ENCODE measurements at regions not wholly inside any gene's neighbourhood (a gene's known extent, or its start where the extent isn't known, plus 50 kb on each side); places are given as distances from the start of the nearest gene placed in this dataset.

GRCh38 chr6:40321616-40322015 is 265.5 kb downstream of the LRFN2 start:
- H3K36me3 ChIP-seq (ENCODE audit: insufficient read depth, low read length, poor library complexity, severe bottlenecking): no peaks in the 10 kb centered on the region
- POLR2A ChIA-PET (ENCODE audit: low non-redundant PET): no interaction called here
- BruUV-seq (replicated peaks): no TSS peak
- CTCF ChIA-PET: no interaction called here
- no peak for TF ChIP-seq EZH2 (IDR thresholded peaks at IDR 0.05; ENCODE audit: borderline replicate concordance, low read depth, low read length, poor library complexity, severe bottlenecking)
- TF ChIP-seq, protein P1, sequence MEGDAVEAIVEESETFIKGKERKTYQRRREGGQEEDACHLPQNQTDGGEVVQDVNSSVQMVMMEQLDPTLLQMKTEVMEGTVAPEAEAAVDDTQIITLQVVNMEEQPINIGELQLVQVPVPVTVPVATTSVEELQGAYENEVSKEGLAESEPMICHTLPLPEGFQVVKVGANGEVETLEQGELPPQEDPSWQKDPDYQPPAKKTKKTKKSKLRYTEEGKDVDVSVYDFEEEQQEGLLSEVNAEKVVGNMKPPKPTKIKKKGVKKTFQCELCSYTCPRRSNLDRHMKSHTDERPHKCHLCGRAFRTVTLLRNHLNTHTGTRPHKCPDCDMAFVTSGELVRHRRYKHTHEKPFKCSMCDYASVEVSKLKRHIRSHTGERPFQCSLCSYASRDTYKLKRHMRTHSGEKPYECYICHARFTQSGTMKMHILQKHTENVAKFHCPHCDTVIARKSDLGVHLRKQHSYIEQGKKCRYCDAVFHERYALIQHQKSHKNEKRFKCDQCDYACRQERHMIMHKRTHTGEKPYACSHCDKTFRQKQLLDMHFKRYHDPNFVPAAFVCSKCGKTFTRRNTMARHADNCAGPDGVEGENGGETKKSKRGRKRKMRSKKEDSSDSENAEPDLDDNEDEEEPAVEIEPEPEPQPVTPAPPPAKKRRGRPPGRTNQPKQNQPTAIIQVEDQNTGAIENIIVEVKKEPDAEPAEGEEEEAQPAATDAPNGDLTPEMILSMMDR (conservative IDR thresholded peaks at IDR 0.05; ENCODE audit: low read depth, low read length): no peak
- peaks cover 2% of the 10 kb centered on the region for H3K4me1 ChIP-seq (ENCODE audit: insufficient read depth, low read length, poor library complexity, severe bottlenecking)
- intact Hi-C loops (cut with micrococcal nuclease; ENCODE audit: unreplicated experiment): loop anchor here (10.0 kb wide), 1 partner anchor 263 kb away; the partner anchor contains the start of gene LRFN2
- no peak overlapping the region for H3K4me3 ChIP-seq (ENCODE audit: low read depth, low read length, poor library complexity, severe bottlenecking)
- H3K27me3 ChIP-seq (replicated peaks; ENCODE audit: insufficient read depth, low read depth, low read length, poor library complexity): no peaks in the 10 kb centered on the region
- H3K27ac ChIP-seq (ENCODE audit: low read depth, low read length, poor library complexity, severe bottlenecking): no peak overlapping the region
- no peaks in the 10 kb centered on the region for H3K9me3 ChIP-seq (ENCODE audit: low read depth, low read length, poor library complexity, severe bottlenecking)
- DNase-seq (ENCODE audit: low spot score): no peak

- intact Hi-C loops (cut with micrococcal nuclease; ENCODE audit: unreplicated experiment): loop anchor here (10.0 kb wide), 1 partner anchor 264 kb away; the partner anchor contains the start of gene LRFN2
- no peaks in the 10 kb centered on the region for H3K4me1 ChIP-seq (ENCODE audit: insufficient read depth, low read length, poor library complexity, severe bottlenecking)
- no peaks in the 10 kb centered on the region for H3K36me3 ChIP-seq (ENCODE audit: insufficient read depth, low read length, poor library complexity, severe bottlenecking)
- ChIA-PET POLR2A (ENCODE audit: low non-redundant PET) (no interaction called here), CTCF (no interaction called here)
- H3K4me3 ChIP-seq (ENCODE audit: low read depth, low read length, poor library complexity, severe bottlenecking): no peak overlapping the region
- no peak for DNase-seq (ENCODE audit: low spot score)
- no peak for TF ChIP-seq EZH2 (IDR thresholded peaks at IDR 0.05; ENCODE audit: borderline replicate concordance, low read depth, low read length, poor library complexity, severe bottlenecking)
- TF ChIP-seq, protein P1 (conservative IDR thresholded peaks at IDR 0.05; ENCODE audit: low read depth, low read length): no peak
- H3K9me3 ChIP-seq (ENCODE audit: low read depth, low read length, poor library complexity, severe bottlenecking): no peaks in the 10 kb centered on the region
- no peak overlapping the region for H3K27ac ChIP-seq (ENCODE audit: low read depth, low read length, poor library complexity, severe bottlenecking)
- H3K27me3 ChIP-seq (replicated peaks; ENCODE audit: insufficient read depth, low read depth, low read length, poor library complexity): no peaks in the 10 kb centered on the region
- BruUV-seq (replicated peaks): no TSS peak
Observed at GRCh38 chr6:40320947-40321346, 266.2 kb downstream of the LRFN2 start.

DNA sequence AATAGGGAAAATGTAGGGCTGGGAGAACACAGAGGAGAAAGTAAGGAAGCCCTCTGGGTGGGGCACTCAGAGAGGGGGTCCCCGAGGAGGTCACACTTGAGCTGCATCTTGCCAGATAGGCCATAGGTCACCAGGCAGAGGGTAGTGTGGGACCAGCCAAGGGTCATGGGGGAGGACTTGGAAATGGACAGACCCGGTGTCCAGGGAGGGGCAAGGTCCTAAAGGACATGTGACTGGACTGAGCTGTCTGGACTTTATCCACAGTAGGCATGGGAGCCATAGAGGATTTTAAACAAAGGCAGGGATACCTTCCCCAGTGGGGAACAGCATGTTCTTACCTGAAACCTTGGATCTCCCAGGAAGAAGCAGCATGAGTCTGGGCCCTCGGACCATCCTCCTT is 266.7 kb downstream of the LRFN2 start:
- intact Hi-C loops (cut with micrococcal nuclease; ENCODE audit: unreplicated experiment): loop anchor here (10.0 kb wide), 1 partner anchor 264 kb away; the partner anchor contains the start of gene LRFN2
- no peaks in the 10 kb centered on the region for H3K27me3 ChIP-seq (replicated peaks; ENCODE audit: insufficient read depth, low read depth, low read length, poor library complexity)
- BruUV-seq (replicated peaks): no TSS peak
- ChIA-PET POLR2A (ENCODE audit: low non-redundant PET) (no interaction called here), CTCF (interaction anchor here (1.0 kb wide), 1 partner anchor 13 kb away, joined by 3 read pairs; no protein-coding TSS in a partner anchor)
- H3K4me1 ChIP-seq (ENCODE audit: insufficient read depth, low read length, poor library complexity, severe bottlenecking): no peaks in the 10 kb centered on the region
- H3K27ac ChIP-seq (ENCODE audit: low read depth, low read length, poor library complexity, severe bottlenecking): no peak overlapping the region
- H3K9me3 ChIP-seq (ENCODE audit: low read depth, low read length, poor library complexity, severe bottlenecking): no peaks in the 10 kb centered on the region
- TF ChIP-seq EZH2 (IDR thresholded peaks at IDR 0.05; ENCODE audit: borderline replicate concordance, low read depth, low read length, poor library complexity, severe bottlenecking): no peak
- TF ChIP-seq, protein P1 (conservative IDR thresholded peaks at IDR 0.05; ENCODE audit: low read depth, low read length): no peak
- H3K4me3 ChIP-seq (ENCODE audit: low read depth, low read length, poor library complexity, severe bottlenecking): no peak overlapping the region
- no peak for DNase-seq (ENCODE audit: low spot score)
- no peaks in the 10 kb centered on the region for H3K36me3 ChIP-seq (ENCODE audit: insufficient read depth, low read length, poor library complexity, severe bottlenecking)

Measured in A673 (cell line).